ENCODE measurements at regions not wholly inside any gene's neighbourhood (a gene's known extent, or its start where the extent isn't known, plus 50 kb on each side); places are given as distances from the start of the nearest gene placed in this dataset.
A peak's percentile ranks its signal among the peaks of the same experiment; 100 is the strongest.
"Not testable (repeated sequence)": the region's sequence is repeated elsewhere in the genome, so short reads cannot be mapped to it uniquely, and the experiment has no call there.

GRCh38 chr18:15315301-15315700 lies 567.3 kb downstream of the ANKRD30B start:
- H3K27ac ChIP-seq = not testable (repeated sequence)
- peak; percentile 28; the same call in 1 of the 2 replicates for TF ChIP-seq CTCF (IDR thresholded peaks at IDR 0.05)

- H3K27ac ChIP-seq = not testable (repeated sequence)
Measured at GRCh38 chr18:15318655-15319054, 570.7 kb downstream of the ANKRD30B start.

GRCh38 chr18:15329713-15330112 lies 581.7 kb downstream of the ANKRD30B start:
- not testable (repeated sequence) for H3K27ac ChIP-seq

GRCh38 chr18:15330149-15330548 lies 582.2 kb downstream of the ANKRD30B start:
- H3K27ac ChIP-seq = not testable (repeated sequence)

GRCh38 chr18:15330600-15330999 lies 582.6 kb downstream of the ANKRD30B start:
- not testable (repeated sequence) for H3K27ac ChIP-seq

- not testable (repeated sequence) for H3K27ac ChIP-seq
Measured at GRCh38 chr18:15375671-15376070, 627.7 kb downstream of the ANKRD30B start.

GRCh38 chr18:15407874-15408273 lies 659.9 kb downstream of the ANKRD30B start:
- H3K27ac ChIP-seq = not testable (repeated sequence)
